HG03280 (cell line): ENCODE measurements at regions not wholly inside any gene's neighbourhood (a gene's known extent, or its start where the extent isn't known, plus 50 kb on each side); places are given as distances from the start of the nearest gene placed in this dataset.
"Not testable (repeated sequence)": the region's sequence is repeated elsewhere in the genome, so short reads cannot be mapped to it uniquely, and the experiment has no call there.

Source experiments
- ATAC-seq: cut with Tn5 transposase; IDR thresholded peaks from one replicate; pipeline ENCODE4 v1.9.1; 2021; ENCODE audit warnings: mild to moderate bottlenecking, moderate library complexity; ENCODE audit not compliant: unreplicated experiment

GRCh38 chr3:80668600-80669294, 900.9 kb upstream of the ROBO1 start:
- ATAC-seq = no peak

DNA sequence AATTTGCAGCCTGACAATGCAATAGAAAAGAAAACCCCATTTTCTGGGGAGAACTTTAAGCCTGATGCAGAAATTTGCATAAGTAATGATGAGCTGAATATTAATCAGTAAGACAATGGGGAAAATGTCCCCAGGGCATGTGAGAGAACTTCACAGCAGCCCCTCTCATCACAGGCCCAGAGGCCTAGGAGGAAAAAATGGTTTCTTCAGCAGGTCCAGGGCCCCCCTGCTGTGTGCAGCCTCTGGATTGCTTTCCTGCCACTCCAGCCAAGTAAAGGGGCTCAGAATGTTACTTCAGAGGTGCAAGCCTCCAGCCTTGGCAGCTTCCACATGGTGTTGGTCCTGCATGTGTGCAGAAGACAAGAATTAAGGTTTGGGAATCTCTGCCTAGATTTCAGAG, 900.3 kb upstream of the ROBO1 start:
- ATAC-seq = no peak

GRCh38 chr3:80663426-80663825, 895.6 kb upstream of the ROBO1 start:
- no peak for ATAC-seq

- no peak for ATAC-seq
Observed at GRCh38 chr3:80655216-80655615, 887.4 kb upstream of the ROBO1 start.

- no peak for ATAC-seq
Observed at GRCh38 chr3:80649170-80649569, 881.4 kb upstream of the ROBO1 start.

GRCh38 chr3:80643421-80643820, 875.6 kb upstream of the ROBO1 start:
- ATAC-seq = no peak

DNA sequence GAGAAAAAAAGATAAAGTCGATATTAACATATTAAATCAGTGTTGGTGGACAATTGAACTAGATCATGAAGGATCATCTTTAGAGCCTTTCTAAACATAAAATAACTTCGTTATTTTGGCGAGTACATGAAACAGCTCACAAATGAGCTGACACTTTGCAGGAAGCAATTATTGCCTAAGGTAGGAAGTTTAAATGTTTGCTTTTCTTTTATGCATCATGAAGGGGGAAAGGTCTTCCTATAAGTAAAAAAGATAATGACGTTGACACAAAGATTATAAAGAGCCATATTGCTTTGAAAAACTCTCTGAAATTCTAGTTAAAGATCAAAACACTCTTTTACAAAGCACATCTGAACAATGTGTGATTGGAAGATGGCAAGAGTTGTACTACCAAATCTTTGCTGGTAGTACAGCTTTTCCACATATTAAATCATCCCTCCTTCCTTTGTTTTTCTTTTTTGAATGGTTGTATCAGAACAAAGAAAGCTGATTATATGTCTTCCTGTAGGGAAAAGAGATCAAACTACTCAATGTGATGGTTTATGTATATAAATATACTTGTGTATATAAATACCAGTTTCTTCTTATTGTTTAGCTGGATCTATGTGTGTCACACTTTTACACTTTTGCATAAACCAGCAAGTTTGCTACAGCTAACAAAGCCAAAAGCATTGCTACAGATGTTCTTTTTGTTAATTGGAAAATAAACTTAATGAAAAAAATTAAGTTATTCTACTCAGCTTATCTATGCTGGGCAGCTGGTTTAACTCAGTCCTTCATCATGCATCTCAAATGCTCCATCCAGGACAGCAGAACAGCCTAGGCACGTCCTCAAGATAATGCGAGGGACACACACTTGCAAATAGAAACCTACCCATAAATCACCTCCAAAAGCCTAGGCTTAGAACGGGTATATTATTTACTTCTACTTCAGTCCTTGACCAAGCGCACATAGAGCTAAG, 850.8 kb upstream of the ROBO1 start:
- no peak for ATAC-seq

- ATAC-seq = no peak
Observed at GRCh38 chr3:80612366-80612765, 844.6 kb upstream of the ROBO1 start.

DNA sequence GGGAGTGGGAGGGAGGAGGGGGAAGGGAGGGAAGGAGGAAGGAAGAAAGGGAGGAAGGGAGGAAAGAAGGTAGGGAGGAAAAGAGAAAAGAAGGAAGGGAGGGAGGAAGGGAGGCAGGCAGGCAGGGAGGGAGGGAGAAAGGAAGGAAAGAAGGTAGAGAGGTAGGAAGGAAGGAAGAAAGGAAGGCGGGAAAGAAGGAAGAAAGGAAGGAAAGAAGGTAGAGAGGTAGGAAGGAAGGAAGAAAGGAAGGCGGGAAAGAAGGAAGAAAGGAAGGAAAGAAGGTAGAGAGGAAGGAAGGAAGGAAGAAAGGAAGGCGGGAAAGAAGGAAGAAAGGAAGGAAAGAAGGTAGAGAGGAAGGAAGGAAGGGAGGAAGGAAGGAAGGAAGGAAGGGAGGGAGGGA, 840.3 kb upstream of the ROBO1 start:
- ATAC-seq = not testable (repeated sequence)

GRCh38 chr3:80606073-80606472, 838.3 kb upstream of the ROBO1 start:
- no peak for ATAC-seq

DNA sequence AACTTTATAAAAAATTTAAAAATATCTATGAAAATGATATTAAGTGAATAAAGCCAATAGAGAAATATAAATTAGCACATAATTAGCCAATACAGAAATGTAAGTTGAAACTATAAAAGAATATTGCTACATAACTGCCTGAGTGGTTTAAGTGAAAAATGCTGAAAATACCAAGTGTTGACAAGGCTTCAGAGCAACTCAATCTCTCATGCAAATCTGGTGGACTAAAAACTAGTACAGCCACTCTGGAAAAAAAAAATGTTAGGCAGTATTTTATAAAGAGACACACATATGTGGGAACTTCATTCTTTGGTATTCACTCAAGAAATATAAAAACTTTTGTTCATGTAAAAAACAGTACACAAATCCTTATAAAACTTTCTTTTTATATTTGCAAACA, 833.7 kb upstream of the ROBO1 start:
- ATAC-seq = no peak

DNA sequence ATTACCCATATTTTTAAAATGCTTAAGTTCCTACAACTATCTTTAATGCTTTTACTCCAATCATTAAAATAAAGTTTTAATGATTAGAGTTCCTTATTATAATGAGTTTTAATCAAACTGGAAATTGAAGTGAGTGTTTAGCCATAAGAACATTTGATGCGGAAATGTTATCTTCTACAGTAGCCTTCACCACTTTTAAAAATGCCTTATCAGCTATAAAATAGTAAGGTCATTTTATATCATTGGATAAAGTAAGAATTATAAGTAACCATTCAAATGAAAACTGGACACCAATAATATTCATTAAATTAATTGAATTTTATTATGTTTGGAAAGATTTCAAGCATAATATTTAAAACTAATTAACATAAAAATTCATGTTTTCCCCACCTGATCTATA, 825.0 kb upstream of the ROBO1 start:
- ATAC-seq = no peak

DNA sequence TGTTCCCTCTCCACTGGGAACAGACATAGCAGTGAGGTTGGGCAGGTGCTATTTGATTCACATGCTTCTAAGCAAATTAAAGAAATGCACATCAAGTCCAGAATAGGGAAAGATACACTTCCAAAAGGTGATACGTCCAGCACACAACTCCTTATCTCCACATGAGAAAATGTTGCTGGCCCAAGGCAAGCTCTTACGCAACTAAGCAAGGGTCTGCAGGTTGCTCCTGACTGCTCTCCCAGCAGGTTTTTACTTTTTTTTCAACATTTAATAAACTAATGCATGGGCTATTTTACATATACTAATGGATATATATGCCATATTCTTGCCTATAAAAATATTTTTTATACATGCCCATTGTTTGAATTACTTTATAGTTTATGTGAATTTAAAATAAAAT, 818.5 kb upstream of the ROBO1 start:
- no peak for ATAC-seq

DNA sequence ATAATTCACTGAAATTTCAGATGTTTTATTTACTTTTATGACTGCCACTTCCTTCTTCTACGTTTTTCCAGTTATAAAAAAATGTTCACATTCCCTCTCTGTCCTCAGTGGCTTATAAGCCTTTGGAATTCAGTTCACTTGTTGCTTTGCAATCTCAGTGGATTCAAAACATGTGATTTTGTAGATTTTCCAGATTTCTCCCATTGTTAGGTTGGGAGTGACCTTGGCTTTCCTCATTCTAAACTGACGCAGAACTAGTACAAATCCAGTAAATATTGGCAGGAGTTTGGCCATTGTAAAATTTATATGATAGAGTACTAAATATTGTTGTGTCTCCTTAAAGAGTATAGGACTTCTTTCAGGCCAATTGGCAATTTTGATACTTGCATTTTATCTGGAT, 812.3 kb upstream of the ROBO1 start:
- ATAC-seq = no peak

- ATAC-seq = no peak
Observed at GRCh38 chr3:80564391-80564790, 796.6 kb upstream of the ROBO1 start.

- no peak for ATAC-seq
Observed at GRCh38 chr3:80559701-80560100, 791.9 kb upstream of the ROBO1 start.

DNA sequence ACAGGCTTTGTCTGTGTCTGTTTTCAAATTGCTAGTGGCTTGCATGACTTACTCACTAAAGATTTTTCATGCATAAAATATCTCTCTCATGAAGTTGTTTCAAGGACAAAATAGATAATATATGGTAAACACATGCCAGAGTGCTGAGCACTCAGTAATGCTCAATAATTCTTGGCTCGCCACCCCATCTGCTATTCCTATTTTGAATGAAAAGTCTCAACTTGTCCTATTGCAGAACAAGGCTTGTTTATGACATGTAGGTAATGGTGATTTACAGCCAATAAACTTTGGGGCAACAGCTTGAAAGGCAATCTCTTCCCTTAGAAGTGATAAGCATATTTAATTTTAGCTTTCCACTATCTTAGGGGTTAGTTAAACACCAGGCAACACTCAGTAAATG, 789.0 kb upstream of the ROBO1 start:
- ATAC-seq = no peak

DNA sequence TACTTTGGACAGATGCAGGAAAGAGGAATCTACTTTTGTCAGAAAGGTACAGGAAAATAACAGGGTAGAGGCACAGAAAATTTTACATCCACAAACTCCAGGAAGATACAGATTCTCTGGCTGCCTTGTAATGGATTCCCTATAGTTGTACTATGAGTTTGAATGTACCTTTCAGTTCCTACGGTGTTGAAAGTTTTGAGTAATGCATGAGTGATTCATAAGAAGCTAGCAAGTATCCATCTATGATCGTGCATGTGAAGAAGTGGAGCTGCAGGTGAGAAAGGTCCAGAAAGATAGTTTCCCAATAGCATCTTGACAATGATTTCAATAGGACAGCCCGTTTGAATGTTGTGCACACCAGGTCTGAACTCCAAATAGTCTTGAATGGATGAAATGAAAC, 786.5 kb upstream of the ROBO1 start:
- no peak for ATAC-seq

- no peak for ATAC-seq
Observed at GRCh38 chr3:80553211-80553610, 785.4 kb upstream of the ROBO1 start.

- ATAC-seq = no peak
Observed at GRCh38 chr3:80550174-80550573, 782.4 kb upstream of the ROBO1 start.

GRCh38 chr3:80549173-80549572, 781.4 kb upstream of the ROBO1 start:
- ATAC-seq = no peak

GRCh38 chr3:80543154-80543553, 775.4 kb upstream of the ROBO1 start:
- no peak for ATAC-seq
